Neural progenitor cell (in vitro differentiated cells): ENCODE measurements at regions not wholly inside any gene's neighbourhood (a gene's known extent, or its start where the extent isn't known, plus 50 kb on each side); places are given as distances from the start of the nearest gene placed in this dataset.

Experiments used
- DNase-seq: peaks from one replicate; pipeline ENCODE4 v3.0.0-alpha.2; 2016; ENCODE audit warnings: low spot score
- H2AFZ ChIP-seq: fragments of 200-600 bp; sonication (generic); replicated peaks from 2 replicates; pipeline ENCODE4 v1.6.1; 2016; ENCODE audit warnings: antibody characterized with exemption
- H3F3A ChIP-seq: fragments of 200-600 bp; sonication (generic); 2 replicates; pipeline ENCODE4 v1.6.1; 2016; ENCODE audit warnings: antibody characterized with exemption, low read depth
- H3K27ac ChIP-seq: fragments of 200-600 bp; sonication (generic); 2 replicates; pipeline ENCODE4 v1.5.1; 2016; ENCODE audit warnings: mild to moderate bottlenecking
- H3K27me3 ChIP-seq: fragments of 200-600 bp; sonication (generic); 2 replicates; pipeline ENCODE4 v1.6.1; 2016; ENCODE audit warnings: mild to moderate bottlenecking, moderate library complexity
- H3K36me3 ChIP-seq: fragments of 200-600 bp; sonication (generic); 2 replicates; pipeline ENCODE4 v1.5.1; 2016
- H3K4me1 ChIP-seq: fragments of 200-600 bp; sonication (generic); 2 replicates; pipeline ENCODE4 v1.6.1; 2016; ENCODE audit warnings: mixed run types
- H3K4me2 ChIP-seq: fragments of 200-600 bp; sonication (generic); 2 replicates; pipeline ENCODE4 v1.6.1; 2016
- H3K4me3 ChIP-seq: fragments of 200-600 bp; sonication (generic); 2 replicates; pipeline ENCODE4 v1.5.1; 2016
- H3K79me2 ChIP-seq: fragments of 200-600 bp; sonication (generic); 2 replicates; pipeline ENCODE4 v1.6.1; 2016; ENCODE audit warnings: low read depth
- H3K9ac ChIP-seq: fragments of 200-600 bp; sonication (generic); 2 replicates; pipeline ENCODE4 v1.6.1; 2016
- H3K9me3 ChIP-seq: fragments of 200-600 bp; sonication (generic); 2 replicates; pipeline ENCODE4 v1.5.1; 2016; ENCODE audit warnings: low read depth
- H4K20me1 ChIP-seq: fragments of 200-600 bp; sonication (generic); 2 replicates; pipeline ENCODE4 v1.6.1; 2016; ENCODE audit warnings: low read depth
- H3K27ac Mint-ChIP-seq: 3 replicates; pipeline ENCODE4 v1.8.0; 2021; ENCODE audit warnings: mixed read lengths
- H3K27me3 Mint-ChIP-seq: 2 replicates; pipeline ENCODE4 v1.8.0; 2022; ENCODE audit warnings: low read depth, mild to moderate bottlenecking, inconsistent platforms, moderate library complexity, mixed read lengths; ENCODE audit not compliant: insufficient read depth
- H3K36me3 Mint-ChIP-seq: 3 replicates; pipeline ENCODE4 v1.8.0; 2021; ENCODE audit warnings: mixed read lengths
- H3K4me1 Mint-ChIP-seq: 3 replicates; pipeline ENCODE4 v1.8.0; 2021; ENCODE audit warnings: mixed read lengths
- H3K4me3 Mint-ChIP-seq: 3 replicates; pipeline ENCODE4 v1.8.0; 2021; ENCODE audit warnings: mild to moderate bottlenecking, moderate library complexity, mixed read lengths
- H3K9me3 Mint-ChIP-seq: 3 replicates; pipeline ENCODE4 v1.8.0; 2020; ENCODE audit warnings: mixed read lengths
- EZH2 ChIP-seq: fragments of 200-600 bp; sonication (generic); IDR thresholded peaks from 2 replicates; pipeline ENCODE4 v1.6.1; 2017; ENCODE audit warnings: antibody characterized with exemption, mild to moderate bottlenecking, moderate library complexity
- EZH2phosphoT487 ChIP-seq: fragments of 200-600 bp; sonication (generic); IDR thresholded peaks from 2 replicates; pipeline ENCODE4 v1.6.1; 2017; ENCODE audit warnings: antibody characterized with exemption
- TF ChIP-seq, protein P1 (sequence below): fragments of 200-600 bp; sonication (generic); IDR thresholded peaks from 2 replicates; pipeline ENCODE4 v1.5.1; 2017; ENCODE audit warnings: antibody characterized with exemption, mild to moderate bottlenecking

GRCh38 chr13:22060187-22060586, 389.3 kb downstream of the FGF9 start:
- TF ChIP-seq, protein P1, sequence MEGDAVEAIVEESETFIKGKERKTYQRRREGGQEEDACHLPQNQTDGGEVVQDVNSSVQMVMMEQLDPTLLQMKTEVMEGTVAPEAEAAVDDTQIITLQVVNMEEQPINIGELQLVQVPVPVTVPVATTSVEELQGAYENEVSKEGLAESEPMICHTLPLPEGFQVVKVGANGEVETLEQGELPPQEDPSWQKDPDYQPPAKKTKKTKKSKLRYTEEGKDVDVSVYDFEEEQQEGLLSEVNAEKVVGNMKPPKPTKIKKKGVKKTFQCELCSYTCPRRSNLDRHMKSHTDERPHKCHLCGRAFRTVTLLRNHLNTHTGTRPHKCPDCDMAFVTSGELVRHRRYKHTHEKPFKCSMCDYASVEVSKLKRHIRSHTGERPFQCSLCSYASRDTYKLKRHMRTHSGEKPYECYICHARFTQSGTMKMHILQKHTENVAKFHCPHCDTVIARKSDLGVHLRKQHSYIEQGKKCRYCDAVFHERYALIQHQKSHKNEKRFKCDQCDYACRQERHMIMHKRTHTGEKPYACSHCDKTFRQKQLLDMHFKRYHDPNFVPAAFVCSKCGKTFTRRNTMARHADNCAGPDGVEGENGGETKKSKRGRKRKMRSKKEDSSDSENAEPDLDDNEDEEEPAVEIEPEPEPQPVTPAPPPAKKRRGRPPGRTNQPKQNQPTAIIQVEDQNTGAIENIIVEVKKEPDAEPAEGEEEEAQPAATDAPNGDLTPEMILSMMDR = no peak
- TF ChIP-seq EZH2phosphoT487 (no peak), EZH2 (no peak)
- DNase-seq = no peak
- Histone ChIP-seq H3K4me2 (no peak overlapping the region), H3K4me1 (peaks cover 17% of the 10 kb centered on the region), H3K79me2 (no peaks in the 10 kb centered on the region), H4K20me1 (no peaks in the 10 kb centered on the region), H3K36me3 (no peaks in the 10 kb centered on the region), H3F3A (no peaks in the 10 kb centered on the region), H3K27ac (no peak overlapping the region), H3K27me3 (no peaks in the 10 kb centered on the region), H3K9me3 (no peaks in the 10 kb centered on the region), H2AFZ (no peak overlapping the region), H3K9ac (no peak overlapping the region), H3K4me3 (no peak overlapping the region)
- H3K4me3 Mint-ChIP-seq = no peak overlapping the region
- H3K9me3 Mint-ChIP-seq = no peaks in the 10 kb centered on the region
- peaks cover 11% of the 10 kb centered on the region for H3K4me1 Mint-ChIP-seq
- H3K36me3 Mint-ChIP-seq = no peaks in the 10 kb centered on the region
- no peak overlapping the region for H3K27ac Mint-ChIP-seq
- H3K27me3 Mint-ChIP-seq = peaks cover 5% of the 10 kb centered on the region

DNA sequence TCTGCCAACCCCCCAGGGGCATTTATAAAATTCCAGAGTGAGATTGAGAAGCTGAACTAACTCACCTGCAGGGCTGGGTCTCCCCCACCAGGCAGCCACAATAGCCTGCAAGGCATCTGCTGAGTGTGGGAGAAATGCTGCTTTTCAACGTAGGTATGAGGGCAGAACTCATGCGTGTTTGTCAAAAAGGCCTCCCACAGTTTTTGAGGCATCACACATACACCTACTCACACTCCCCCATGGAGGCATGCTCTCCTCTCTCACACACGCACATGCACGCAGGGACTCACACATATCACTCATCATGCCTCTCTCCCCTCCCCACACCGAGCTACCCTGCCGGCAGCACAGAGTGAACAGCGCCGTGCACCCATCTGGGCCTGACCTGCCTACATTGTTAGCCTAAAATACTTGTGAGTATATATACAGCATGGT, 390.5 kb downstream of the FGF9 start:
- peaks cover 27% of the 10 kb centered on the region for H3K4me1 ChIP-seq
- H3K4me3 Mint-ChIP-seq = no peak overlapping the region
- H3K4me2 ChIP-seq = no peak overlapping the region
- no peaks in the 10 kb centered on the region for H3K27me3 ChIP-seq
- peak overlapping the region; percentile 20 for H3K27ac Mint-ChIP-seq
- H2AFZ ChIP-seq = no peak overlapping the region
- no peak for DNase-seq
- no peaks in the 10 kb centered on the region for H3K36me3 Mint-ChIP-seq
- no peaks in the 10 kb centered on the region for H3K36me3 ChIP-seq
- H4K20me1 ChIP-seq = no peaks in the 10 kb centered on the region
- H3K27me3 Mint-ChIP-seq = peaks cover 2% of the 10 kb centered on the region
- no peaks in the 10 kb centered on the region for H3K9me3 Mint-ChIP-seq
- H3K9ac ChIP-seq = no peak overlapping the region
- no peaks in the 10 kb centered on the region for H3F3A ChIP-seq
- H3K4me3 ChIP-seq = no peak overlapping the region
- H3K79me2 ChIP-seq = no peaks in the 10 kb centered on the region
- H3K27ac ChIP-seq = no peak overlapping the region
- peaks cover 19% of the 10 kb centered on the region for H3K4me1 Mint-ChIP-seq
- no peak for TF ChIP-seq EZH2phosphoT487
- TF ChIP-seq, protein P1 = no peak
- H3K9me3 ChIP-seq = no peaks in the 10 kb centered on the region

DNA sequence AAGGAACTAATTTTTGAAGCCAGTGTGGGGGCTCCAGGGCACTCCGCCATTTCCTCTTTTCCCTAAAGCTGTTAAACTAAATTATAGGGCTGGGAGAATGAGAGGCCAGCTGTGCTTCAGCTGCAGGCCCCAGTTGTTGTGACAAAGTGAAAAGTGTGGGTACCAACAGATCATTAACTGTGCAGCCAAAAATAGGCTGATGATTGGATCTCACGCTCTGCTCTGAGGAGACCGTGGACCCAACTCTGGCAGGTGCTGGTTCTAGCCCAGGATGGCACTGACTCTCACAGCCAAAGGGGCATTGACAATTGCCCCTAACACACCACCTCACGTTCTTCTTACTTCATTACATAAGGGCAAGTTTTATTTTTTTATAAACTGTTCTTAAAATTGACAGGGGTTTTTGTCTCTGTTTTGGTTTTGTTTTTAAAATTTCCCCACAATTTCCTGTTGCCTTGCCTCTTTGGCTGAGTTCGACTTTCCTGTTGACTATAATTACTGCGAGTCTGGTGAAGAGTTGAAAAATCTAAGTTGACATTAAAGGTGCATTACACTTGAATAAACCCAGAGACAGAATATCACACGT, 391.0 kb downstream of the FGF9 start:
- DNase-seq = no peak
- H3K36me3 ChIP-seq = no peaks in the 10 kb centered on the region
- H3K36me3 Mint-ChIP-seq = no peaks in the 10 kb centered on the region
- H3K4me1 ChIP-seq = peaks cover 27% of the 10 kb centered on the region
- no peaks in the 10 kb centered on the region for H3K9me3 Mint-ChIP-seq
- no peak overlapping the region for H3K4me3 ChIP-seq
- H3K27me3 ChIP-seq = no peaks in the 10 kb centered on the region
- TF ChIP-seq, protein P1 = no peak
- TF ChIP-seq EZH2phosphoT487 (no peak), EZH2 (no peak)
- no peaks in the 10 kb centered on the region for H3F3A ChIP-seq
- H3K4me2 ChIP-seq = no peak overlapping the region
- H4K20me1 ChIP-seq = no peaks in the 10 kb centered on the region
- H2AFZ ChIP-seq = no peak overlapping the region
- no peak overlapping the region for H3K27ac ChIP-seq
- H3K27me3 Mint-ChIP-seq = no peaks in the 10 kb centered on the region
- H3K27ac Mint-ChIP-seq = no peak overlapping the region
- H3K9me3 ChIP-seq = no peaks in the 10 kb centered on the region
- peaks cover 19% of the 10 kb centered on the region for H3K4me1 Mint-ChIP-seq
- no peak overlapping the region for H3K9ac ChIP-seq
- no peaks in the 10 kb centered on the region for H3K79me2 ChIP-seq
- no peak overlapping the region for H3K4me3 Mint-ChIP-seq
